A549 (cell line): ENCODE measurements at regions not wholly inside any gene's neighbourhood (a gene's known extent, or its start where the extent isn't known, plus 50 kb on each side); places are given as distances from the start of the nearest gene placed in this dataset.
"Not testable (repeated sequence)": the region's sequence is repeated elsewhere in the genome, so short reads cannot be mapped to it uniquely, and the experiment has no call there.

ENCODE experiments used
- ATAC-seq, 2 experiments: fragments of 200-7000 bp in 1 of 2; fragments of >200 bp in 1 of 2; cut with Nextera tagmentation in 1 of 2; cut with Tn5 transposase in 1 of 2; 3 replicates each; pipeline versions ENCODE4 v1.8.0 to v1.9.1; 2018 to 2020; ENCODE audit warnings: mild to moderate bottlenecking in 1 of 2, moderate library complexity in 1 of 2
- CTCF ChIA-PET: fragments of 300-600 bp; sonication (Branson Sonifier 250); formaldehyde crosslinking; extraction: SDS; loops from one replicate; lab custom pipeline; 2021; ENCODE audit warnings: antibody characterized with exemption, inconsistent platforms; lab: Yijun Ruan, JAX
- POLR2A ChIA-PET: fragments of 350-600 bp; formaldehyde crosslinking; extraction: SDS; loops from one replicate; lab custom pipeline; 2021; ENCODE audit warnings: antibody characterized with exemption, inconsistent platforms; lab: Yijun Ruan, JAX
- DNase-seq, 2 experiments: peaks; one replicate each; pipeline versions ENCODE4 v3.0.0 to v3.0.0-alpha.2; 2011 to 2016; ENCODE audit warnings: low read depth in 1 of 2, low spot score in 1 of 2
- FAIRE-seq: peaks from 2 replicates; lab custom pipeline; 2011; peaks lifted over from hg19 to GRCh38; lab: Jason Lieb, UNC
- H3K27ac ChIP-seq, 2 experiments: fragments of >200 bp; sonication (Bioruptor Twin); formaldehyde crosslinking; 3 replicates each; pipeline ENCODE4 v1.5.1; 2016 to 2017
- H3K4me1 ChIP-seq: fragments of >200 bp; sonication (Bioruptor Twin); formaldehyde crosslinking; 3 replicates; pipeline ENCODE4 v1.6.1; 2016
- H3K4me2 ChIP-seq: fragments of >200 bp; sonication (Bioruptor Twin); formaldehyde crosslinking; 3 replicates; pipeline ENCODE4 v1.6.1; 2016
- H3K4me3 ChIP-seq: fragments of >200 bp; sonication (Bioruptor Twin); formaldehyde crosslinking; 3 replicates; pipeline ENCODE4 v1.5.1; 2016
- H3K9me3 ChIP-seq: fragments of >200 bp; sonication (Bioruptor Twin); formaldehyde crosslinking; 3 replicates; pipeline ENCODE4 v1.6.1; 2016
- BHLHE40 ChIP-seq: IDR thresholded peaks from 2 replicates; pipeline ENCODE4 v1.6.1; 2012; ENCODE audit warnings: low read depth, low read length, inconsistent platforms
- CBX2 ChIP-seq: fragments of 200-600 bp; sonication (generic); IDR thresholded peaks from 2 replicates; pipeline ENCODE4 v1.6.1; 2016; ENCODE audit warnings: low read depth, mild to moderate bottlenecking, borderline replicate concordance
- CEBPB ChIP-seq, 2 experiments: fragments of >200 bp in 1 of 2; sonication (Bioruptor Twin) in 1 of 2; formaldehyde crosslinking in 1 of 2; IDR thresholded peaks; 2 replicates each; pipeline ENCODE4 v1.6.1; 2012 to 2016
- CHD4 ChIP-seq: fragments of 200-600 bp; sonication (generic); IDR thresholded peaks from 2 replicates; pipeline ENCODE4 v1.6.1; 2016; ENCODE audit warnings: antibody characterized with exemption, mild to moderate bottlenecking, borderline replicate concordance
- ELK1 ChIP-seq: fragments of 150-350 bp; IDR thresholded peaks from 2 replicates; pipeline ENCODE4 v1.6.1; 2014; ENCODE audit warnings: low read depth, mild to moderate bottlenecking, low read length
- HMGXB4 ChIP-seq: fragments of 250-450 bp; sonication (Bioruptor Pico); IDR thresholded peaks from 2 replicates; pipeline ENCODE4 v1.5.0; 2021; ENCODE audit warnings: mild to moderate bottlenecking, moderate library complexity, borderline replicate concordance
- HOXB5 ChIP-seq: fragments of 250-450 bp; sonication (Bioruptor Pico); IDR thresholded peaks from 2 replicates; pipeline ENCODE4 v1.5.0; 2020; ENCODE audit warnings: mild to moderate bottlenecking, moderate library complexity
- KDM1A ChIP-seq: fragments of 200-600 bp; sonication (generic); IDR thresholded peaks from 2 replicates; pipeline ENCODE4 v1.6.1; 2016; ENCODE audit warnings: low read depth, mild to moderate bottlenecking
- KDM5A ChIP-seq: fragments of 200-600 bp; sonication (generic); IDR thresholded peaks from 2 replicates; pipeline ENCODE4 v1.6.1; 2016; ENCODE audit warnings: antibody characterized with exemption, mild to moderate bottlenecking
- MYC ChIP-seq: IDR thresholded peaks from 2 replicates; pipeline ENCODE4 v1.6.1; 2012; ENCODE audit warnings: mild to moderate bottlenecking, inconsistent platforms, low read length, improper control_type of control experiment, borderline replicate concordance
- POLR2A ChIP-seq: IDR thresholded peaks from 2 replicates; pipeline ENCODE4 v1.6.1; 2012; ENCODE audit warnings: mild to moderate bottlenecking, low read length
- RCOR1 ChIP-seq: fragments of 150-350 bp; IDR thresholded peaks from 2 replicates; pipeline ENCODE4 v1.6.1; 2014; ENCODE audit warnings: antibody characterized with exemption, low read length, low read depth
- RNF2 ChIP-seq: fragments of 200-600 bp; sonication (generic); IDR thresholded peaks from 2 replicates; pipeline ENCODE4 v1.6.1; 2016; ENCODE audit warnings: low read depth, mild to moderate bottlenecking, antibody characterized with exemption, moderate library complexity, borderline replicate concordance
- ZC3H11A ChIP-seq: fragments of 450-650 bp; IDR thresholded peaks from 2 replicates; pipeline ENCODE4 v1.6.1; 2014; ENCODE audit warnings: antibody characterized with exemption, mild to moderate bottlenecking
- ZNF302 ChIP-seq: fragments of 250-450 bp; sonication (Bioruptor Pico); IDR thresholded peaks from 2 replicates; pipeline ENCODE4 v1.9.0; 2021; ENCODE audit warnings: inconsistent platforms, mild to moderate bottlenecking, moderate library complexity
- WGBS: methylation state at CpG from one replicate; pipeline ENCODE4 v1.1.6; 2017; ENCODE audit errors: missing lambda C conversion rate; 5-methylcytosine and 5-hydroxymethylcytosine counted together
- TF ChIP-seq, protein P1 (sequence below): IDR thresholded peaks from 2 replicates; pipeline ENCODE4 v1.6.1; 2012
- TF ChIP-seq, protein P2 (sequence below): fragments of 250-450 bp; sonication (Bioruptor Pico); IDR thresholded peaks from 2 replicates; pipeline ENCODE4 v1.5.0; 2020; ENCODE audit warnings: low read depth, mild to moderate bottlenecking, moderate library complexity
- TF ChIP-seq, protein P3 (sequence below): IDR thresholded peaks from 2 replicates; pipeline ENCODE4 v1.6.1; 2012; ENCODE audit warnings: low read depth, borderline replicate concordance

GRCh38 chr1:70785287-70785686 is 262.3 kb downstream of the PTGER3 start:
- H3K27ac ChIP-seq = no peak overlapping the region
- WGBS = 8% methylated on average over 1 of the region's 1 CpG
- FAIRE-seq = no peak
- POLR2A ChIA-PET = no interaction called here
- no peaks in the 10 kb centered on the region for H3K9me3 ChIP-seq
- H3K4me1 ChIP-seq = no peaks in the 10 kb centered on the region
- no peak for DNase-seq
- ATAC-seq = no peak
- H3K4me3 ChIP-seq = no peak overlapping the region
- TF ChIP-seq POLR2A = no peak
- no peak for TF ChIP-seq KDM5A
- TF ChIP-seq, protein P1, sequence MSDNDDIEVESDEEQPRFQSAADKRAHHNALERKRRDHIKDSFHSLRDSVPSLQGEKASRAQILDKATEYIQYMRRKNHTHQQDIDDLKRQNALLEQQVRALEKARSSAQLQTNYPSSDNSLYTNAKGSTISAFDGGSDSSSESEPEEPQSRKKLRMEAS = no peak
- TF ChIP-seq, protein P2, sequence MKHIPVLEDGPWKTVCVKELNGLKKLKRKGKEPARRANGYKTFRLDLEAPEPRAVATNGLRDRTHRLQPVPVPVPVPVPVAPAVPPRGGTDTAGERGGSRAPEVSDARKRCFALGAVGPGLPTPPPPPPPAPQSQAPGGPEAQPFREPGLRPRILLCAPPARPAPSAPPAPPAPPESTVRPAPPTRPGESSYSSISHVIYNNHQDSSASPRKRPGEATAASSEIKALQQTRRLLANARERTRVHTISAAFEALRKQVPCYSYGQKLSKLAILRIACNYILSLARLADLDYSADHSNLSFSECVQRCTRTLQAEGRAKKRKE (CRISPR knock-in tag) = no peak
- TF ChIP-seq, all 56 proteins: peak for 0
- H3K4me2 ChIP-seq = no peak overlapping the region
- CTCF ChIA-PET = no interaction called here

- TF ChIP-seq MYC (no peak), HMGXB4 (CRISPR knock-in tag) (no peak), RCOR1 (no peak), HOXB5 (CRISPR knock-in tag) (no peak), KDM1A (no peak), CEBPB (IDR thresholded peaks at IDR 0.05) (no peak), BHLHE40 (no peak), ELK1 (no peak), CBX2 (no peak), CHD4 (no peak), ZNF302 (CRISPR knock-in tag) (no peak), ZC3H11A (no peak), POLR2A (no peak), RNF2 (no peak)
- TF ChIP-seq, protein P2 (CRISPR knock-in tag) = no peak
- TF ChIP-seq, protein P3, sequence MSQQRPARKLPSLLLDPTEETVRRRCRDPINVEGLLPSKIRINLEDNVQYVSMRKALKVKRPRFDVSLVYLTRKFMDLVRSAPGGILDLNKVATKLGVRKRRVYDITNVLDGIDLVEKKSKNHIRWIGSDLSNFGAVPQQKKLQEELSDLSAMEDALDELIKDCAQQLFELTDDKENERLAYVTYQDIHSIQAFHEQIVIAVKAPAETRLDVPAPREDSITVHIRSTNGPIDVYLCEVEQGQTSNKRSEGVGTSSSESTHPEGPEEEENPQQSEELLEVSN = no peak
- FAIRE-seq = no peak
Measured at GRCh38 chr1:70790232-70790923, 257.2 kb downstream of the PTGER3 start.

GRCh38 chr1:70795064-70795463 is 252.6 kb downstream of the PTGER3 start:
- H3K4me2 ChIP-seq, FAIRE-seq, CTCF ChIA-PET, H3K9me3 ChIP-seq, ATAC-seq, H3K27ac ChIP-seq, H3K4me1 ChIP-seq, H3K4me3 ChIP-seq, POLR2A ChIA-PET, DNase-seq: not testable (repeated sequence)
- 0% methylated on average over 1 of the region's 1 CpG for WGBS

More at GRCh38 chr1:70790232-70790923, 257.2 kb downstream of the PTGER3 start:
- H3K4me1 ChIP-seq = no peaks in the 10 kb centered on the region
- WGBS = 3% methylated on average over 5 of the region's 5 CpGs
- H3K4me2 ChIP-seq = no peak overlapping the region
- no peak overlapping the region for H3K4me3 ChIP-seq
- H3K9me3 ChIP-seq = no peaks in the 10 kb centered on the region
- ChIA-PET POLR2A (no interaction called here), CTCF (interaction anchor here (0.6 kb wide), 1 partner anchor 14 kb away, joined by 4 read pairs; no protein-coding TSS in a partner anchor)
- no peak overlapping the region for H3K27ac ChIP-seq
- ATAC-seq (no peak), DNase-seq (no peak)

DNA sequence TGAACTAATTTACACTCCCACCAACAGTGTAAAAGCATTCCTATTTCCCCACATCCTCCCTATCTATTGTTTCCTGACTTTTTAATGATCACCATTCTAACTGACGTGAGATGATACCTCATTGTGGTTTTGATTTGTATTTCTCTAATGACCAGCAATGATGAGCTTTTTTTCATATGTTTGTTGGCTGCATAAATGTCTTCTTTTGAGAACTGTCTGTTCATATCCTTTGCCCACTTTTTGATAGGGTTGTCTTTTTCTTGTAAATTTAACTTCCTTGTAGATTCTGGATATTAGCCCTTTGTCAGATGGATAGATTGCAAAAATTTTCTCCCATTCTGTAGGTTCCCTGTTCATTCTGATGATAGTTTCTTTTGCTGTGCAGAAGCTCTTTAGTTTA is 251.3 kb downstream of the PTGER3 start:
- whole genome bisulfite sequencing = 4% methylated on average over 1 of the region's 1 CpG
- ATAC-seq, FAIRE-seq: not testable (repeated sequence)

DNA sequence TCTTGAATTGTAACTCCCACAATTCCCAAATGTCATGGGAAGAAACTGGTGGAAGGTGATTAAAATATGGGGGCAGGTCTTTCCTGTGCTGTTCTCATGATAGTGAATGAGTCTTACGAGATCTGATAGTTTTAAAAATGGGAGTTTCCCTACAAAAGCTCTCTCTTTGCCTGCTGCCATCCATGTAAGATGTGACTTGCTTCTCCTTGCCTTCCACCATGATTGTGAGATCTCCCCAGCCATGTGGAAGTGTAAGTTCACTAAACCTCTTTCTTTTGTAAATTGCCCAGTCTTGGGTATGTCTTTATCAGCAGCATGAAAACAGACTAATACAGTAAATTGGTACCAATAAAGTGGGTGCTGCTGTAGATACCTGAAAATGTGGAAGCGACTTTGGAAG is 245.0 kb downstream of the PTGER3 start:
- H3K4me2 ChIP-seq, DNase-seq, H3K4me1 ChIP-seq, FAIRE-seq, H3K9me3 ChIP-seq, POLR2A ChIA-PET, CTCF ChIA-PET, H3K4me3 ChIP-seq, ATAC-seq, H3K27ac ChIP-seq: not testable (repeated sequence)
- WGBS = 2% methylated on average over 2 of the region's 2 CpGs

More for the DNA sequence above, 251.3 kb downstream of the PTGER3 start:
- CTCF ChIA-PET, H3K9me3 ChIP-seq, H3K4me2 ChIP-seq, H3K27ac ChIP-seq, DNase-seq, H3K4me1 ChIP-seq, H3K4me3 ChIP-seq, POLR2A ChIA-PET: not testable (repeated sequence)
